Endodermal cell (in vitro differentiated cells): ENCODE measurements at regions not wholly inside any gene's neighbourhood (a gene's known extent, or its start where the extent isn't known, plus 50 kb on each side); places are given as distances from the start of the nearest gene placed in this dataset.

Source experiments
- DNase-seq: peaks from one replicate; pipeline ENCODE4 v3.0.0-alpha.2; 2017
- H3K27ac ChIP-seq: 2 replicates; pipeline ENCODE4 v1.5.1; 2013; ENCODE audit warnings: mild to moderate bottlenecking, low read depth, low read length, moderate library complexity
- H3K27me3 ChIP-seq: 2 replicates; pipeline ENCODE4 v1.6.1; 2013; ENCODE audit warnings: mild to moderate bottlenecking, low read length, moderate library complexity; ENCODE audit not compliant: insufficient read depth, control insufficient read depth, poor library complexity, severe bottlenecking
- H3K36me3 ChIP-seq: 2 replicates; pipeline ENCODE4 v1.7.0; 2013; ENCODE audit warnings: mild to moderate bottlenecking, low read length, moderate library complexity; ENCODE audit not compliant: control insufficient read depth, insufficient read depth
- H3K4me1 ChIP-seq: one replicate; pipeline ENCODE4 v1.7.0; 2013; ENCODE audit warnings: low read length; ENCODE audit not compliant: control insufficient read depth, insufficient read depth
- H3K4me3 ChIP-seq: 2 replicates; pipeline ENCODE4 v1.5.1; 2013; ENCODE audit warnings: mild to moderate bottlenecking, low read length, moderate library complexity
- H3K9ac ChIP-seq: 2 replicates; pipeline ENCODE4 v1.6.1; 2013; ENCODE audit warnings: mild to moderate bottlenecking, low read length, moderate library complexity; ENCODE audit not compliant: poor library complexity, severe bottlenecking; ENCODE audit errors: extremely low read depth
- H3K9me3 ChIP-seq: 2 replicates; pipeline ENCODE4 v1.6.1; 2013; ENCODE audit warnings: mild to moderate bottlenecking, low read length, moderate library complexity; ENCODE audit not compliant: control insufficient read depth
- H3K27ac Mint-ChIP-seq: 2 replicates; pipeline ENCODE4 v1.8.0; 2020; ENCODE audit warnings: mixed read lengths
- H3K27me3 Mint-ChIP-seq: 2 replicates; pipeline ENCODE4 v1.8.0; 2021; ENCODE audit warnings: mild to moderate bottlenecking, mixed read lengths; ENCODE audit not compliant: insufficient read depth
- H3K36me3 Mint-ChIP-seq: 2 replicates; pipeline ENCODE4 v1.8.0; 2020; ENCODE audit warnings: low read depth, mixed read lengths
- H3K4me1 Mint-ChIP-seq: 2 replicates; pipeline ENCODE4 v1.8.0; 2020; ENCODE audit warnings: mixed read lengths
- H3K4me3 Mint-ChIP-seq: 2 replicates; pipeline ENCODE4 v1.8.0; 2020; ENCODE audit warnings: mild to moderate bottlenecking, moderate library complexity, mixed read lengths
- H3K9me3 Mint-ChIP-seq: 2 replicates; pipeline ENCODE4 v1.8.0; 2020; ENCODE audit warnings: mild to moderate bottlenecking, mixed read lengths
- CTCF ChIP-seq: fragments of 200-600 bp; sonication (generic); conservative IDR thresholded peaks from 2 replicates; pipeline ENCODE4 v1.5.0; 2021; ENCODE audit warnings: antibody characterized with exemption, mild to moderate bottlenecking
- WGBS, 2 experiments: methylation state at CpG; one replicate each; pipeline versions ENCODE4 v1.1.5 to v1.1.7; 2013; ENCODE audit warnings: missing lambda C conversion rate in 2 of 2, mixed read lengths in 1 of 2; ENCODE audit not compliant: insufficient coverage in 1 of 2, insufficient read length in 1 of 2; 5-methylcytosine and 5-hydroxymethylcytosine counted together

GRCh38 chr9:135239100-135239768 lies 151.8 kb downstream of the OLFM1 start:
- no peaks in the 10 kb centered on the region for H3K4me1 ChIP-seq
- no peak overlapping the region for H3K4me3 Mint-ChIP-seq
- no peak overlapping the region for H3K4me3 ChIP-seq
- no peaks in the 10 kb centered on the region for H3K36me3 Mint-ChIP-seq
- H3K27me3 Mint-ChIP-seq = no peaks in the 10 kb centered on the region
- no peak for TF ChIP-seq CTCF
- no peaks in the 10 kb centered on the region for H3K36me3 ChIP-seq
- 94 to 96% methylated on average over 19 to 20 of the region's 20 CpGs for WGBS, 2 experiments
- H3K27ac ChIP-seq = no peak overlapping the region
- H3K27ac Mint-ChIP-seq = no peak overlapping the region
- peaks cover 1% of the 10 kb centered on the region for H3K9me3 ChIP-seq
- no peaks in the 10 kb centered on the region for H3K4me1 Mint-ChIP-seq
- no peak overlapping the region for H3K9ac ChIP-seq
- peak; percentile 12 for DNase-seq
- H3K9me3 Mint-ChIP-seq = no peaks in the 10 kb centered on the region
- no peaks in the 10 kb centered on the region for H3K27me3 ChIP-seq

DNA sequence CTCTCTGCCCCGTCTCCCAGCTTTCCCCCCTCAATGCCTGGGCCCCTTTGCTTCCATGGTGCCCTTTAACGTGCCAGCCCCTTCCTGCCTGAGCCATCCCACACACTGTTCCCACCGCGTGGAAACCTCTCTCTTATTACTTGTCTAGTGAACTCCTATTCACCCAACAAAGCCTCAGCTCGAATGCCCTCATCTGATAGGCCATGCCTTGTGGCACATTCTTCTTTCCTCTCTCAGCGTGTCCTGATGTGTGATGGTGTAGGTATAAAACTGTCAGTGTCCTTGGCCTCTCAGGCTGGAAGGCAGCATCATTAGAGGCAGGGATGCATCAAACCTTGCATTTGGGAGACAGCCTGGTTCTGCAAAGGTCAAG lies 152.3 kb downstream of the OLFM1 start:
- peak; percentile 18 for DNase-seq
- WGBS, 2 experiments = 91 to 93% methylated on average over 2 to 6 of the region's 6 CpGs

GRCh38 chr9:135240222-135240621 lies 152.8 kb downstream of the OLFM1 start:
- H3K4me3 Mint-ChIP-seq = no peak overlapping the region
- no peaks in the 10 kb centered on the region for H3K4me1 Mint-ChIP-seq
- H3K36me3 ChIP-seq = no peaks in the 10 kb centered on the region

More for the DNA sequence above, 152.3 kb downstream of the OLFM1 start:
- Histone ChIP-seq H3K4me3 (no peak overlapping the region), H3K27me3 (no peaks in the 10 kb centered on the region), H3K9me3 (no peaks in the 10 kb centered on the region), H3K4me1 (no peaks in the 10 kb centered on the region), H3K36me3 (no peaks in the 10 kb centered on the region), H3K27ac (no peak overlapping the region), H3K9ac (no peak overlapping the region)
- no peaks in the 10 kb centered on the region for H3K36me3 Mint-ChIP-seq
- H3K27me3 Mint-ChIP-seq = no peaks in the 10 kb centered on the region
- no peak overlapping the region for H3K4me3 Mint-ChIP-seq
- H3K9me3 Mint-ChIP-seq = no peaks in the 10 kb centered on the region
- no peaks in the 10 kb centered on the region for H3K4me1 Mint-ChIP-seq
- no peak overlapping the region for H3K27ac Mint-ChIP-seq
- no peak for TF ChIP-seq CTCF

More at GRCh38 chr9:135240222-135240621, 152.8 kb downstream of the OLFM1 start:
- H3K9me3 Mint-ChIP-seq = no peaks in the 10 kb centered on the region
- no peaks in the 10 kb centered on the region for H3K36me3 Mint-ChIP-seq
- Histone ChIP-seq H3K4me1 (no peaks in the 10 kb centered on the region), H3K9me3 (no peaks in the 10 kb centered on the region), H3K9ac (no peak overlapping the region), H3K27ac (no peak overlapping the region), H3K4me3 (no peak overlapping the region), H3K27me3 (no peaks in the 10 kb centered on the region)
- DNase-seq = peak; percentile 9
- WGBS, 2 experiments = 90 to 93% methylated on average over 3 to 6 of the region's 6 CpGs
- TF ChIP-seq CTCF = no peak
- H3K27ac Mint-ChIP-seq = no peak overlapping the region
- no peaks in the 10 kb centered on the region for H3K27me3 Mint-ChIP-seq
